B cell (primary cell): ENCODE measurements at regions not wholly inside any gene's neighbourhood (a gene's known extent, or its start where the extent isn't known, plus 50 kb on each side); places are given as distances from the start of the nearest gene placed in this dataset.

ENCODE experiments used
- ATAC-seq: fragments of 200-7000 bp; cut with Tn5 transposase; one replicate; pipeline ENCODE4 v1.10.0; 2021; ENCODE audit warnings: low read depth, mild to moderate bottlenecking, moderate number of reproducible peaks, moderate library complexity
- CTCF ChIA-PET: fragments of 350-600 bp; sonication (Branson Sonifier 250); formaldehyde crosslinking; loops from one replicate; lab custom pipeline; 2021; ENCODE audit warnings: antibody characterized with exemption, inconsistent platforms; lab: Charles Lee
- POLR2A ChIA-PET: fragments of 350-600 bp; sonication (Branson Sonifier 250); formaldehyde crosslinking; loops from one replicate; lab custom pipeline; 2021; ENCODE audit warnings: antibody characterized with exemption; lab: Charles Lee
- DNase-seq: peaks from one replicate; pipeline ENCODE4 v3.0.0; 2013
- H2AFZ ChIP-seq: 2 replicates; pipeline ENCODE4 v1.6.1; 2012; ENCODE audit warnings: mild to moderate bottlenecking, low read depth, low read length; ENCODE audit not compliant: insufficient read depth, poor library complexity, severe bottlenecking
- H3K27ac ChIP-seq, 2 donors: 1 replicate in 1 of 2; 2 replicates in 1 of 2; pipeline ENCODE4 v1.5.1; 2012 to 2013; ENCODE audit warnings: low read length in 2 of 2, mild to moderate bottlenecking in 2 of 2, moderate library complexity in 1 of 2
- H3K27me3 ChIP-seq, 4 experiments: fragments of 200-600 bp in 1 of 4; sonication (generic) in 1 of 4; replicated peaks in 1 of 4; 1 replicate in 2 of 4; 2 replicates in 2 of 4; pipeline versions ENCODE4 v1.6.1 to v1.7.0; 2013 to 2016; ENCODE audit warnings: low read length in 3 of 4, mild to moderate bottlenecking in 2 of 4, mixed read lengths in 1 of 4, moderate library complexity in 1 of 4; ENCODE audit not compliant: insufficient read depth in 4 of 4, control insufficient read depth in 3 of 4; ENCODE audit errors: control extremely low read depth in 1 of 4
- H3K36me3 ChIP-seq, 2 experiments: replicated peaks in 1 of 2; 1 replicate in 1 of 2; 2 replicates in 1 of 2; pipeline versions ENCODE4 v1.6.1 to v1.7.1; 2013; ENCODE audit warnings: low read length in 1 of 2; ENCODE audit not compliant: insufficient read depth in 2 of 2, control insufficient read depth in 1 of 2; ENCODE audit errors: control extremely low read depth in 1 of 2, extremely low read depth in 1 of 2
- H3K4me1 ChIP-seq, 2 donors: fragments of 200-600 bp in 1 of 2; sonication (generic) in 1 of 2; 1 replicate in 1 of 2; 2 replicates in 1 of 2; pipeline versions ENCODE4 v1.5.1 to v1.6.1; 2013 to 2017; ENCODE audit warnings: low read length in 2 of 2; ENCODE audit not compliant: control insufficient read depth in 2 of 2, insufficient read depth in 2 of 2
- H3K4me2 ChIP-seq: replicated peaks from 2 replicates; pipeline ENCODE3; 2012; ENCODE audit warnings: mild to moderate bottlenecking, low read depth, low read length; ENCODE audit not compliant: poor library complexity, severe bottlenecking
- H3K4me3 ChIP-seq, 5 experiments: fragments of 200-600 bp in 1 of 5; sonication (generic) in 1 of 5; 1 replicate in 3 of 5; 2 replicates in 2 of 5; pipeline versions ENCODE4 v1.5.1 to v1.7.0; 2011 to 2016; ENCODE audit warnings: low read length in 4 of 5, mild to moderate bottlenecking in 4 of 5, low read depth in 2 of 5, control low read depth in 1 of 5, moderate library complexity in 1 of 5; ENCODE audit not compliant: insufficient read depth in 1 of 5; ENCODE audit errors: control extremely low read depth in 1 of 5, extremely low read depth in 1 of 5
- H3K79me2 ChIP-seq: fragments of 200-600 bp; sonication (generic); one replicate; pipeline ENCODE4 v1.6.0; 2016; ENCODE audit warnings: low read length; ENCODE audit not compliant: control insufficient read depth, insufficient read depth
- H3K9ac ChIP-seq: fragments of 200-600 bp; sonication (generic); 2 replicates; pipeline ENCODE4 v1.6.1; 2017; ENCODE audit warnings: mild to moderate bottlenecking, low read length, moderate library complexity
- H3K9me3 ChIP-seq, 3 donors: one replicate each; pipeline versions ENCODE4 v1.6.1 to v1.7.1; 2013; ENCODE audit warnings: low read length in 2 of 3; ENCODE audit not compliant: control insufficient read depth in 2 of 3, insufficient read depth in 1 of 3; ENCODE audit errors: control extremely low read depth in 1 of 3
- H4K20me1 ChIP-seq: 2 replicates; pipeline ENCODE4 v1.6.0; 2012; ENCODE audit warnings: mild to moderate bottlenecking, low read length; ENCODE audit not compliant: insufficient read depth, control insufficient read depth, poor library complexity, severe bottlenecking
- H3K27ac Mint-ChIP-seq: one replicate; pipeline ENCODE4 v1.8.0; 2021; ENCODE audit warnings: mixed read lengths
- H3K27me3 Mint-ChIP-seq: one replicate; pipeline ENCODE4 v1.8.0; 2021; ENCODE audit warnings: mixed read lengths
- H3K4me1 Mint-ChIP-seq: one replicate; pipeline ENCODE4 v1.8.0; 2021; ENCODE audit warnings: mixed read lengths
- H3K4me3 Mint-ChIP-seq: one replicate; pipeline ENCODE4 v1.8.0; 2021; ENCODE audit warnings: mixed read lengths
- H3K9me3 Mint-ChIP-seq: one replicate; pipeline ENCODE4 v1.8.0; 2022; ENCODE audit warnings: mixed read lengths; ENCODE audit not compliant: insufficient read depth
- EZH2 ChIP-seq: IDR thresholded peaks from 2 replicates; pipeline ENCODE4 v1.6.1; 2012; ENCODE audit warnings: borderline replicate concordance, low read depth, mild to moderate bottlenecking, moderate library complexity, low read length; ENCODE audit not compliant: insufficient read depth, poor library complexity, severe bottlenecking
- WGBS: methylation state at CpG from one replicate; pipeline ENCODE4 v1.1.5; 2013; ENCODE audit warnings: missing lambda C conversion rate; ENCODE audit not compliant: insufficient coverage; 5-methylcytosine and 5-hydroxymethylcytosine counted together
- intact Hi-C: fragments of 100-400 bp; cut with micrococcal nuclease; formaldehyde crosslinking; loops from one replicate; pipeline ENCODE4 v1.10.0; 2022
- TF ChIP-seq, protein P1 (sequence below): fragments of 200-600 bp; IDR thresholded peaks from one replicate; pipeline ENCODE4 v1.8.0; 2022; ENCODE audit warnings: antibody characterized with exemption, mild to moderate bottlenecking

DNA sequence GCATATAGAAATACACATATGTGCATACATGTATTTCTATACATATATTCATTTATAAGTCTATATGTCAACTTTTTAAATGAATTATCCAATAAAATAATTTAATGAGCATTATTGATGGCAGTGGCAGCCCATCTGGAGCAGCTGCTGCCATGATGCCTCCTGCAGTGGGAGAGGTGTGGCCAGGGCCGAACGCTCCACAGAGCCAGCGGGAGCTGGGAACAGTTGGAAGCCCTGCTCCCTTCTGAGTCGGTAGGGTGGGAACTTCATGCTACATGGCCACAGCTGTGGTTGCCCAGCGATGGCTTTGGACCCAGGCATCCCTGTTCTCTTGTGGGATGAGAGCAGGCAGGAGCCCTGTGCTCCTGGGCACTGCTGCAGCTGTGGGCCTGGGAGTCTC lies 812.4 kb upstream of the CTNND2 start:
- no peak overlapping the region for H3K27ac ChIP-seq
- no peaks in the 10 kb centered on the region for H4K20me1 ChIP-seq
- no peaks in the 10 kb centered on the region for H3K79me2 ChIP-seq
- Mint-ChIP-seq H3K4me3 (no peak overlapping the region), H3K27me3 (no peaks in the 10 kb centered on the region), H3K4me1 (no peaks in the 10 kb centered on the region), H3K9me3 (peaks cover 2% of the 10 kb centered on the region), H3K27ac (no peak overlapping the region)
- H3K4me2 ChIP-seq = no peak overlapping the region
- H3K36me3 ChIP-seq = no peaks in the 10 kb centered on the region
- TF ChIP-seq, protein P1, sequence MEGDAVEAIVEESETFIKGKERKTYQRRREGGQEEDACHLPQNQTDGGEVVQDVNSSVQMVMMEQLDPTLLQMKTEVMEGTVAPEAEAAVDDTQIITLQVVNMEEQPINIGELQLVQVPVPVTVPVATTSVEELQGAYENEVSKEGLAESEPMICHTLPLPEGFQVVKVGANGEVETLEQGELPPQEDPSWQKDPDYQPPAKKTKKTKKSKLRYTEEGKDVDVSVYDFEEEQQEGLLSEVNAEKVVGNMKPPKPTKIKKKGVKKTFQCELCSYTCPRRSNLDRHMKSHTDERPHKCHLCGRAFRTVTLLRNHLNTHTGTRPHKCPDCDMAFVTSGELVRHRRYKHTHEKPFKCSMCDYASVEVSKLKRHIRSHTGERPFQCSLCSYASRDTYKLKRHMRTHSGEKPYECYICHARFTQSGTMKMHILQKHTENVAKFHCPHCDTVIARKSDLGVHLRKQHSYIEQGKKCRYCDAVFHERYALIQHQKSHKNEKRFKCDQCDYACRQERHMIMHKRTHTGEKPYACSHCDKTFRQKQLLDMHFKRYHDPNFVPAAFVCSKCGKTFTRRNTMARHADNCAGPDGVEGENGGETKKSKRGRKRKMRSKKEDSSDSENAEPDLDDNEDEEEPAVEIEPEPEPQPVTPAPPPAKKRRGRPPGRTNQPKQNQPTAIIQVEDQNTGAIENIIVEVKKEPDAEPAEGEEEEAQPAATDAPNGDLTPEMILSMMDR = no peak
- TF ChIP-seq EZH2 = no peak
- no peaks in the 10 kb centered on the region for H3K4me1 ChIP-seq
- H3K4me3 ChIP-seq = no peak overlapping the region
- ChIA-PET CTCF (no interaction called here), POLR2A (no interaction called here)
- intact Hi-C loops = no loop called here
- H2AFZ ChIP-seq = no peak overlapping the region
- no peak overlapping the region for H3K9ac ChIP-seq
- peaks cover 0 to 17% (median 4%) of the 10 kb centered on the region in 3 donors for H3K9me3 ChIP-seq
- DNase-seq (no peak), ATAC-seq (no peak)
- 94% methylated on average over 5 of the region's 5 CpGs for WGBS
- H3K27me3 ChIP-seq = no peaks in the 10 kb centered on the region

DNA sequence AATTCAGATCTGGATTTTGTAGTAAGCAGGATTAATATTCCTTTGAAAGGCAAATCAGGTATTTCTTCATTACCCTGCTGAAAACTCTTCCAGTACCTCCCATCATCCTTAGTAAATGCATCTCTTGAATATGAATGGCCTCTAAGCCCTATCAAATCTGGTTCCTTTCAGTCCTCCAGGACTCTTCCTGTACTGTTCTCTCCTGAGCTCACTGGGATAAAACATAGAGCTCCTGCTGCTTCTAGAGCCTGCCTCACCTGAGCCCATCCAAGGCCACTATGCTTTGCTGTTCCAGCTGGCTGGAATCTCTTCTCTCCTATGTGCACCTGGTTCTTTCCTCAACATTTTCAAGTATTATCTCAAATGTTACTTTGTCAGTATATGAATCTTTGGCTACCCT lies 803.3 kb upstream of the CTNND2 start:
- Histone ChIP-seq H2AFZ (no peak overlapping the region), H3K4me1 (no peaks in the 10 kb centered on the region), H3K9me3 (no peaks in the 10 kb centered on the region), H3K36me3 (no peaks in the 10 kb centered on the region), H3K4me2 (no peak overlapping the region), H3K27ac (no peak overlapping the region), H3K4me3 (no peak overlapping the region), H3K27me3 (no peaks in the 10 kb centered on the region), H4K20me1 (no peaks in the 10 kb centered on the region), H3K79me2 (no peaks in the 10 kb centered on the region), H3K9ac (no peak overlapping the region)
- CTCF ChIA-PET = no interaction called here
- TF ChIP-seq, protein P1 = no peak
- TF ChIP-seq EZH2 = no peak
- Mint-ChIP-seq H3K27ac (no peak overlapping the region), H3K27me3 (no peaks in the 10 kb centered on the region), H3K4me1 (no peaks in the 10 kb centered on the region), H3K4me3 (no peak overlapping the region), H3K9me3 (peaks cover 2% of the 10 kb centered on the region)
- POLR2A ChIA-PET = no interaction called here
- DNase-seq = no peak
- ATAC-seq = no peak
- intact Hi-C loops = no loop called here
